D341Med (cell line): ENCODE measurements at regions not wholly inside any gene's neighbourhood (a gene's known extent, or its start where the extent isn't known, plus 50 kb on each side); places are given as distances from the start of the nearest gene placed in this dataset.

Source experiments
- DNase-seq: peaks from one replicate; pipeline ENCODE4 v3.0.0; 2012; ENCODE audit warnings: low spot score

DNA sequence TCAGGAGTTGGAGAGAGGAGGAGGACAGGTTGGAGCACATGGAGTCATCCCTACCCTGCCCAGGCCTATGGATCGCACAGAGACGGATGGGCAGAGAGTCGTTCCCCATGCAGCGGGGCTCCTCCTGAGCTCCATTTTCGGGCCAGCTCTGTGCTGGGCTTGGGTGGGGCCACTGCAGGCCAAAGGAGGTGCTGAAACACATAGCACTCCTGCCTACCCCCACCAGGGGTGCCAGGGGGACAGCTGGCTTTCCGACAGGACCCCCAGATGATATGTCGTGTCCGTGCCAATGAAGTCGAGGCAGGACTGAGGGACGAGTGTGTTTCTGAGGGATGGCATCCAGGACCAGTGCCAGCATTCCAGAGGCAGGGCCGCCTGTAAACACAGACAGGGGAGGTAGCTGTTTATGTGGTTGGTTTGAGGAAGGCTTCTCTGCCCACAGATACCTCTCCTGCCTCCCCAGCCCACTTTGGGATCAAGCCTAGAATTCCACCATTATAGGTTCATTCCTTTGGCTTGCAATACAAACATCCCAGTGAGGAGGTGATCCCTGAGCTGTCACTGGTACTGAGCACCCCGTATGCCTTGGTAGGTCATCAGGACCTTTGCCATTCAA lies 116.6 kb downstream of the GLI2 start:
- DNase-seq, result no peak

DNA sequence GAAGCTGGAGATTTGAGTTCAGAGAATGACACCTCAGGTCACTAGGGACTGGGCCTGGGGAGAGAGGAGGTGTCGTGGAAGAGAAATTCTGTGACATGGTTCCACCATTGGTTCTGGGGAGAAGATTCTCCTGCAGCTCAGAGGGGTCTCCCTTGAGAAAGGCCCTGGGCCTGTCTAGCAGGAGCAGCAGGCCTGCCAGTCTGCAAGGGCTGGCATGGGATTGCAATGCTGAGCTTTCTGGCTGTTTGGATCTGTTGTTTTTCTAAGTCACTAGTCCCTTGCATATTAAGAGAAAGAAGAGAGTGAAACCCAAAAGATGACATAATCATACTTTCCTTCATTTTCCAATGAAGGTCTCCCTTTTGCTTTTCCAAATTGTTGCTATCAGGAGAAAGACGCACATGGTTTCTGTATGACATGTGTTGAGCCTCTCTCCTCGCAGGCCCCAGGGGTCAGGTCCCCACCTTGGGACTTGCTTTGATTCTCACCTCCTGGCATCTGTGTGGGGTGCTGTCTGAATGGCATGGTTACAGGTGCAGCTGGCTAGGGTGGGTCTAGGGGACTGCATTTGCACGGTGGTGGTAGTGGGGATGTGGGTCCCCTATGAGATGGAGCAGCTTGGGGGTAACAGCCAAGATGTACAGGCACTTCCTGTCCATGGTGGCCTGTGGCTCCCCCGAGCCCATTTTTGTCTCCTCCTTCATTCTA lies 117.8 kb downstream of the GLI2 start:
- DNase-seq, result no peak

DNA sequence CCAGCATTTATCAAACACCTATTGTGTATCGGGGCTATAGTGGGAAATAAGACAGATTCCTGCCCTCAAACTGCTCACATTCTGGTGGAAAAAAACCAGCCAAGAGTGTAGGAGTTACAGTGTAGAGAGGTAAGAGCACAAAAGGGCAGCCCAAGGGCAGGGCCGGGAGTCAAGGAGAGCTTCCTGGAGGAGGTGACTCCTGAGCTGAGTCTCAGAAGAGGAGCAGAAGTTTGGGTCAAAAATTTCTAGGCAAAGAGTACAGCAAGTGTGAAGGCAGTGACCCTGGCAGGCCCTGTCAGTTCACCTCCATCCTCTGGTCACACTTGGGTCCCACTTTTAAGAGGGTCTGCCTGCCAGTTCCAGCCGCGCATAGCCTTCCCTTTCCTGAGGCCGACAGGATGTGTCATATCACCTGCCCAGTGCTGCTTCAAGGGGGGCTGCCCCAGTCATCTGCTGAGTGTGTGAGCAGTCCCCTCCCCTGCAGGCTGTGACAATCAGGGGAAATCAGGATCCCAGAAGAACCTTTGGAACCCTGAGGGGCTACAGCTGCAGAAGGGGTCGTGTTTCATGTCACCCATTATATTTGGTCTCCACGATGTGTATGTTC lies 118.4 kb downstream of the GLI2 start:
- no peak for DNase-seq

DNA sequence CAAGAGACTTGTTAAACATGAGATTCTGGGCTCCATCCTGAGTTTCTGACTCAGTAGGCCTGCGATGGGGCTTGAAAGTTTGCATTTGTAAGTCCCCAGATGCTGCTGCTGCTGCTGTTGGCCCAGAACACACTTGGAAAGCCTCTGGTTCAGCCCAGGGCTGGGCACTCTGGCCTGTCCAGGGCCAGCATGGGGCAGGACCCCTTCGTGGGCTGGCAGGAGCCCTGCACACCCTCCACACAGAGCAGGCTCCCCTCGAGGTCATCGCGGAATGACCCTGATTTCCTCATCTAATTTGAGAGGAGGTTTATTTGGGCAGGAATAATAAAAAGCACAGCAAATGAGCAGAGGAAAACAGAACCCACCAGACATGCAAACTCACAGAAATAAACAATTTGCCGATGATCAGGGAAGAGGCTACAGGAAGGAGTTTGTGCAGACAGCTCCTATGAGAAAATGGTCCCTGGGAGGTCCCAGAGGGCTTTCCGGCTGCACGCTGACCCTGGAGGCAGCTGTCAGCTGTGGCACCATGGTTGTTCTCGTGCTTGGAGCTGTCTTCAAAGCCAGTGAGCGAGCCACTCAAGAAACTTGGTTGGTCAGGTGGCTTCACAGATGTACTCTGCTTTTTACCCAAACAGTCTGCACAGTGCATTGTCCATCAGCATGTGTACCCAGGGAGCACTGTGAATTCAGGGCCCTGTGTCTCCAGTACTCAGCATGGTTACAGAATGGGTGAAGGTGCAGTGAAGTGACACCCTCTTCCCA lies 119.3 kb downstream of the GLI2 start:
- DNase-seq, result no peak

DNA sequence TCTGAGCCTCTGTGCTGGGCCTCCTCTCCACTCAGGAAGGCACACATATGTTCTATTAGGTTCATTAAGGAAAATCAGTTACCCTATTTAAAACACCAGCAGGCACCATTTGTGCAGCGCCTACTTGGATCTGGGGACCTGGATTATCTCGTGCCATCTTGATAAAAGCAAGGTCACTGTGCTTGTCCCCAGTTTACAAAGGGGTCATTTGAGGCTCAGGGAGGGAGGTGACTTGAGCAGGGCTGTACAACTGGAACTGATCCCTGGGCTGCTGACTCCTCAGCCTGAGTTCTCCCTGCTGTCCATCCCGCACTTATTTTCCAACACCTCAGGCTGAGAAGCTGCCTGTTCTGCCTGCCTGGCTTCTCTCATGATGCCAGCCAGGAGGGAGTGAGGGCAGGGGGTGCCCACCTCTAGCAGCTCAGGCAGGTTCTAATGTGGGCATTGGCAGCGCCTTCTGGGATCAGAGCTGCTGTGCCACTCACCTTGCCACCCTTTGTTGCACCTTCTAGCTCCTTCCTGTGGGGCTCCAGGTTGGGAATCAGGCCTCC lies 120.3 kb downstream of the GLI2 start:
- no peak for DNase-seq

DNA sequence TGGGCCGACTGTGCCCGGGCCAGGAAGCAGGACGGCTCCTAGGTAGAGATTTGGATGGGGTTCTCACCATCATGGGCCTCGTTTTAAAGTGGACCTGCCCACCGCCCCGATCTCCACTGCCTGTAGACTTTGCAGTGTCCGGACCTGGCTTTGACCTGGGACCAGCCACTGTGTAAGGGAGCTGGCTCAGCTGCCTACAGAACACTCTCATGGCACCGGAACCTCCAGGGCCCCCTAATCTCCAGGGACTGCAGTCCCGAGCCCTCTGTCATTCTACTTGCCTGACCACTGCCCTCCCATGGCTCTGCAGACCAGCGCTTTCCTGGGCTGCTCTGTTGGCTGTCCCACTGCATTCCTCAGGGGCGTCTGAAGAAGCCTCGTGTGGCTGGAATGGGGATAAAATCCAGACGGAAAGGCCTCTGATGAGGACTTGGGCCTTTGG lies 120.8 kb downstream of the GLI2 start:
- no peak for DNase-seq

DNA sequence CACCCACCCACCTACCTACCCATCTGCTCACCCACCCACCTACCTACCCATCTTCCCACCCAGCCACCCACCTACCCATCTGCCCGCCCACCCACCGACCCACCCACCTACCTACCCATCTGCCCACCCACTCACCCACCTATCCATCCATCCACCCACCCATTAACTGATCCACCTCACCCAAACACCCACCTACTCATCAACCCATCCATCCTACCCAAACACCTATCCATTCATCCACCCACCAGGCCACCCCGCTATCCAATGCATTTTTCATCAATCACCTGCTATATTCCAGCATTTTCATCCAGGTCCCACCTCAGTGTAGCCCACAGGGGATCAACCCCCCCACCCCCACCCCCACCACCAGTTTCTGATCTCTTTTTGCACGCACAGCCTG lies 121.8 kb downstream of the GLI2 start:
- DNase-seq, result no peak

DNA sequence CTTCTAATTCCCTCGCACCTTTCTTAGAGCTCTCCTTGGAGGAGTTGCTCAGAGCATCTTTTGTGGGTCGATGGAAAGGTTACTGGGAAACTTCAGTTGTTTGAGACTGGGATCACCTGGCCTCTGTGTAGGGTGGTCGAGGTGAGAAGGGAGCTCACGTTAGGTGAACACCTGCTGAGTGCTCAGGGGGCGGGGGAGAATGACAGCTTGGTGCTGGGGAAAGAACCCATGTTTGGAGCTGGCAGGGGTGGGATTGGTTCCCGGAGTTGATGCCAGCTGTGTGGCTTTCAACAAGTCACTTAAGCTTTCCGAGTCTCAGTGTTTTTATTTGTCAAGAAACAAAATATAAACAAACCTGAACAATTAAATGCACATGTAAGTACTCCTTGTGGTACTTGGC lies 122.3 kb downstream of the GLI2 start:
- DNase-seq, result no peak

DNA sequence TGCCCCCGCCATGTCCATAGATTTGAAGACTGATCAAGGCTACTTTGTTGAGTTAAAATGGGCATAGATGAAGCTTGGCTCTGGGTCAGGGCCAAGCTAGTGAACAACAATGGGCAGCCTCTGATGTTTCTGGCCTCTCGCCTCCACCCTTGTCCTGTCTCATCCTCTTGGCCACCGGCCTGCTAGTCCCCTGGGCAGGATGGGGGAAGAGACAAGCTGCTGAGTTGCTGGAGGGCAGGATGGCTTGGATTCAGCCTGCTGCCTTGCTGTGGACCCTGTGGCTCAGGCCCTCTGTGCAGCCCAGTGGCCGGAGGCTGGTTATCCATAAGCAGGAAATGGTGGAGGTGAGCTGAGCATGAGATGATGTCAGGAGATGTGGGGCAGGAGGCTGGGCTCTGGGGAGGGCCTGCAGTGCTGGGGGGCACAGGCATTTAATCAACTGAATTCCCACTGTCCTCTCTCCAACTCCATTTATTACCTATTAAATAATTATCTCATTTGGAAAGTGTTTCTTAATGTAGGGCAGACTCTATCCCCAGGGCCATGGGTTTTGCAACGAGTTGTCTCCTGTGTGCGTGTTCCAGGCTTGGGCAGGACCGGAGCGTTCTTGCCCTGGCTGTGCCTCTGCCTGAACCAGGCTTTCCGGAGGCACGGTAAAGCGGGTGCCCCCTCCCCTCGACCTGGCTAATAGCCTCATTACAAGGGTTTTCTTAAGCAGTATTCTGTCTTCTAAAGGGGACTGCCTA lies 122.9 kb downstream of the GLI2 start:
- DNase-seq, result no peak

DNA sequence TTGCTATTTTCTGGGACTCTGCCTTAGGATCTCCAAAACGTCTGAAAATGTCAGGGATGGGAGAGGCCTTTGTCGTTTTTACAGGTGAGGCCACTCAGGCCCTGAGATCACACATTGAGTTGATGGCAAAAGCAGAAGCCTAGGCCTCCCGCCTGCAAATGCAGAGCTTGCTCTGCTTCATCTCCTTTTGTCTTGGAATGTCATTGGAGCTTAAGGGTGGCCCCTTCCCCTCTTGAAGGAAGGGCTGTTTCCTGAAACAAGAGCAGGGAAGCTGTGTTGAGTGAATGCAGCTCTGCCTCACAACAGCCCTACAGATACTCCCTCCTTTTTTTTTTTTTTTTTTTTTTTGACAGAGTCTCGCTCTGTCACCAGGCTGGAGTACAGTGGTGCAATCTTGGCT lies 123.5 kb downstream of the GLI2 start:
- DNase-seq, result no peak

DNA sequence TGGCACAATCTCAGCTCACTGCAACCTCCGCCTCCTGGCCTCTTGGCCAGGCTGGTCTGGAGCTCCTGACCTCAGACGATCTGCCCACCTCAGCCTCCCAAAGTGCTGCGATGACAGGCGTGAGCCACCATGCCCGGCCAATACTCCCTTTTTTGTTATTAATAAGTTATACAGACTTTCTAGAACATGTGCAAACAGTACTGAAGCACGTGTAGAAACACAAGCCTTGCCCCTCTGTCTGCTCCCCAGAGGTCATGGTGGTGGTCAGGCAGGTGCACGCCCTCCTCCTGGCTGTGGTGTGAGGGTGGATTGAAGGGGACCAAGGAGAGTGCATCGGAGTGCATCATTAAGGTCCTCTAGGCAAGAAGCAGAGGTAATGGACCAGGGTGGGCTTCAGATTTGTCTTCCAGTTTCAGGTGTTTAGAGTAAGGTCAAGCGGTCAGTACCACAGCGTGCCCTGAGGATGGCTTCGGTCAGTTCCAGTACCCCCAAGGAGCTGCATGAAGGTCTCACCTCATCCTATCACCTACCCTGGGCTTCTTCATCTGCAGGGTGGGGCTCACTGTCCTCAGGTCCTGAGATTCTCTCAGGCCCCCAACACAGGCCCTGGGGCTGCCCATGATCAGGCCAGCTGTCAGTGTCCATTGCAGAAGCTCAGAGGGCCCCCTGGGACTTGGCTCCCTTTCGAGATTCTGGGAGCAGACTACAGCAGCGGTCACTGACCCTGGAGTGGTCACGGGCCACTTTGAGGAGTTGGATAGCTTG lies 124.3 kb downstream of the GLI2 start:
- DNase-seq, result no peak

DNA sequence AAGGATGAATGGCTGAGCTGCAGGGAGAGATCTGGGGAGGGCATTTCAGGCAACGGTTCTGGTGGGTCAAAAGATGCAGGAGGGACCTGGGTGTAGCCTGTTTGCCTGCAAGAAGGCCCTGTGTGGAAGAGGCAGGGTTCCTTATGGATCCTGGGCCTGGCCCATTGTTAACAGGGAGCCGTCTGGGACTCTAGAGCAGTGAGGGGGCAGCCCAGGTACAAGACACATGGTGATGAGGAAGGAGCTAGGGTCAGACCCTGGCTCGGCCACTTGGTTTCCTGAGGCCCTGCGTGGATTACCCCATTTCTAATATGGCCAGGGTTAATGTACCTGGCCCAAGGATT lies 124.9 kb downstream of the GLI2 start:
- DNase-seq, result no peak

DNA sequence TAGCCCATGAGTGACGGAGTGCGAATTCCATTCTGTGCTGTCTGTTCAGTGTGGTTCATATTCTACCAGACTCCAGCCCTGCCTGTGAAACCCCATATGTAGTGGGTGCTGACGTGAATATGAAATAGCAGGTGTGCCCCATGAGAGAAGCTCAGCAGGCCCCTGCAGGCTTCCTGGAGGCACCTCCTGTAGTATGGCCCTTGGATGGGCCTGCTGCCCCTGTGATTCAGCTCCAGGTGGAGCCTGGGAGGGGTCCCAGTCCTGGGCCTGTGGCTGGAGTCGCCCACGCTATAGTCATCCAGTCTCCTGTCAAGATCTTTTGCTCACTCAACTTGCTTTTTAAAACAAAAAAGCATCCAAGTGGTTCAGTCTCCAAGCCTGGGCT lies 125.5 kb downstream of the GLI2 start:
- DNase-seq, result no peak

DNA sequence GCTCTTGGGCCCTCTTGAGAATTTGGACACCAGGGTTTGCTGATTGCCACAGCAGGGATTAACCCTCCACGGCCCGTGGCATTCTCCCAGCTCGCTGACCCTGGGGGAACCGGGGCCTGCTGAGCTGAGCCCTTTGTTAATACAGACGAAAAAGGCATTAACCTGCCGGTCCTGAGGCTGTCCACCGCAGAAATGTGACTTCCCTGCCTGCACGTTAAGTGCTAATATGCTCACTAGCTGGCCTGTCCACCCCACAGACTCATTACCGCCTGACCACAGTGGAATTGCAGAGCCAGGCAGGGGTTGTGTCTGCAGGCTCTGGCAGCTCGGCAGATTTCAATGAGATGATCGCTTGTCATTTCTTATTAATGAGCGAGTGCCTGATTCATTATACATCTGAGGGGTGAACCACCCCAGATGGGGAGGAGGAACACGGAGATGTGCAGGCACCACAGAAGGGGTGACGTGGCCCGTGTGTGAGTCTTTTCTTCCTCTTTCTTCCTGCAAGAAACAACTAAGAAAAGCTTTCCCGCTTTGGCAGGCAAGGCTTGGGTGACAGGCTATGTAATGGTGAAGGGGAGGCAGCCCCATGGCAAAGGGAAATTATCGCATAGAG lies 126.0 kb downstream of the GLI2 start:
- no peak for DNase-seq

DNA sequence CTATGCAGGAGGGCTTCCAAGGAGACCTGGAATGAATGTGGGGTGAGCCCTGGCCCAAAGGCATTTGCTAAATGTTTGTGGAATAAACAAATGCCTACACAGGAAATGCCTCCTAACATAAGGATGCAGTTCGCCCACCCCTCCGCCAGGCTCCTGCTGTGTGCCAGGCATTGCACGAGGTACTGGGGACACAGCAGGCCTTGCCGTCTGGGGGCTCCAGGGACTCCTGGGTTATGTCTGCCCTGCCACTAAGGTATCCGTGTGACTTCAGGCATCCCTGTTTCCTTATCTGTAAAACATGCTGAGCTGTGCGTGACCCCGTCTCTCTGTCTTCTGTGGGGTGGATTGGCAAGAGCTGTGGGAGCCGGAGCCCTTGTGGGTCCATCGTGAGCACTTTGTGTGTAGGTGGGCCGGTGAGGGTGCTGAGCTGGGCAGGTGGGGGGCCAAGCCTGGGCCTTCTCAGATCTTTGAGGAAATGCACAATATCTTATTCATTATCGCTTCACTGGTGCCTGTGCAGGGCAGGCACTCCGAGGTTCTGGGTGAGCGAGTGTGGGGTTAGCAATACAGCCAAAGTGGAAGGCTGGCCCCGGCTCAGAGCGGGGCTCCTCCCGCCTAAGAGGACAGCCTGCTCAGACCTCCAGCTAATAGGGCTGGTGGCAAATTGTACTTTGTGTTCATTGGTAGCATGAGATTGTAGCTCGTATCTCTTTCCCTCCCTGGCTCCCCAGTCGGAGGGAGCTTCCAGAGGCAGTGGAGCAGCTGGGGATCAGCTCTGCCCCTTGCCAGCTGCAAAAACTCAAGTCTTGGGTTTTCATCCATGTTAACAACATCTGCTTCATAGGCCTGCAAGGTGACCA lies 126.8 kb downstream of the GLI2 start:
- no peak for DNase-seq

DNA sequence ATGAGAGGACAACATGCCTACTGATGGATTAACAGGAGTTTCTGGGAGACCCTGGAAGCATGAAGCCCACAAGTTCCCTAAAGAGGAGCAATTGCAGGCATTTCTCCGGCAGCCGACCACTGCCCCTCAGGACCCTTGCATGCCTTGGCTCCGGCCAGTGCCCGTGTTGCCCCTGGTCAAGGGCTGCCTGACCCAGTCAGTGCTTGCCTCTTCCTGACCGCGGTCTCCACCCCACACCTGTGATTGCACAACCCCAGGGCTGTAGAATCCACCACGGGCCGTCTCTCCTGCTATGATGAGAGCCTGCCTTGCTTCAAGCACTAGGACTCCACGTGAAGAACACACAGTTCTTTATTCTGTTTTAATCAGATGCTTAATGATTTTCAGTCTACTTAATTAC lies 127.5 kb downstream of the GLI2 start:
- no peak for DNase-seq

DNA sequence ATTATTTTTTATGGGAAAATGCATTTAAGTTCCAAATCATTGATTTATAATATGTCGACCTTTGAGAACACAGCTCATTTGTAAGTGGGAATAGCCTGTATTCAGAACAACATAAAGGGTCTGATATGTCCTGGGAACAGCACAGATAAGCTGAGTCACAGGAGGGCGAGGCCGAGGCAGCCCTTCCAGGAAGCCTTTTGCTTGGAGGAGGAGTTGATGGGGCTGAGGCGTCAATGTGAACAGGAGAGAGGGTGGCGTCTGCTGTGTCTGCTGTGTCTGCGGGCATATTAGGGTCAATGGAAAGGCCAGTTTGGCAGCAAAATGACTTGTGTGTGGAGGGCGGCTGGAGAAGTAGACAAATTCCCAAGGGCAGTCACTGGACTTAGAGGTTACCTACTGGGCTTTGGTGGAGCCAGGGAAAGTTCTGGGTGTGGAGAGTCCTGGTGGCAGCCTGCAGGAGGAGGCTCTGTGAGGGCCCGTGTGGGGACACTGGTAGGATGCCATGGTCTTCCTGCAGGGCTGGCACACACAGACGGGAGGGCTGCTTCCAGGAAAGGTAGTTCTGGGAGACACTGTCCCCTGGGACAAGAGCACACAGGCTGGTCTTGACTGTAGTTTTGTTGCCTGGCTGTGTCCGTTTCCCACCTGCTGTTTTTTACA lies 128.1 kb downstream of the GLI2 start:
- no peak for DNase-seq

DNA sequence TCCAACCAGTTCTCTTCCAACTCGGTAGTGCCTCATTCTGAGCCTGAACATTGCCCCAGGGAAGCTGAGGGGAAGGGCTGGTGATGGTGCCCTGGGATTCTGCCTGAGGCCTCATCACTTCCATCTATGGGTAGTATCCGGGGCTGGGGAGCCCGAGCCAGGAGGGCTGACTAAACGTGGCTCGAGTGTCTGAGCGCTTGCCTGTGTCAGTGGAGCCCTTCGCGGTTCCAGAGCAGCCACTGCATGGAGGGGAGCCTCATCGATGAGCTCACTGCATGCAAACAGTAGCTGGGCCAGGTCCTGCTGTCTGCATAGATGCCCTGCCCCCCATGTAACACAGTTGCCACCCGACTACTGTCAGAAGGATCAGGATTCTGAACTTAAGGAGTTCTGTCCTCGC lies 129.3 kb downstream of the GLI2 start:
- no peak for DNase-seq

DNA sequence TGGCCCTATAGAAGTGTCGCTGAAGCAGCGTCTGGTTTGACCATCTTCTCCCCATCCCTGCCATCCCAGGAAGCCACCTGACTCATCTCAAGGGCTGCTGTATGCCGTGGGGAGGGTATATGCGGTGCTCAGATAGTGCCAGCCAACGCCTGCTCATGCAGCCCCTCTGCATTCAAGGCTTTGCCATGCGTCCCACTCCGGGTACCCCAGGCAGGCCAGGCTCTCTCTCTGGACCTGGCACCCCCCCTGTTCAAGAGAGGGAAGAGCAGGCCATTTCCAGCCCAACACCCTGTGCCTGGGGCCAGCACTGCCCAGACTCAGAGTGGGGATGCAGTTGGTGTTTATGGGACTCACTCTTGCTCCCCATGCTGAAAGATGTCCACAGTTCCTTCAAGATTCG lies 130.0 kb downstream of the GLI2 start:
- no peak for DNase-seq
